ENCODE measurements at regions not wholly inside any gene's neighbourhood (a gene's known extent, or its start where the extent isn't known, plus 50 kb on each side); places are given as distances from the start of the nearest gene placed in this dataset.

GRCh38 chr4:45910511-45910910, 213.3 kb downstream of the GABRG1 start:
- TF ChIP-seq CTCF (IDR thresholded peaks at IDR 0.05), result no peak
- H3K27me3 ChIP-seq, result no peaks in the 10 kb centered on the region
- H3K4me3 ChIP-seq, result no peak overlapping the region
- DNase-seq (ENCODE audit: low spot score), result no peak
- H3K9me3 ChIP-seq, result no peaks in the 10 kb centered on the region
- H3K36me3 ChIP-seq, result no peaks in the 10 kb centered on the region
- H3K4me1 ChIP-seq, result no peaks in the 10 kb centered on the region
- no peak overlapping the region for H3K27ac ChIP-seq

GRCh38 chr4:45897946-45898585, 225.8 kb downstream of the GABRG1 start:
- Histone ChIP-seq H3K27me3 (no peaks in the 10 kb centered on the region), H3K4me1 (no peaks in the 10 kb centered on the region), H3K27ac (no peak overlapping the region), H3K36me3 (no peaks in the 10 kb centered on the region), H3K4me3 (no peak overlapping the region), H3K9me3 (peaks cover 0 to 4% of the 10 kb centered on the region in 2 donors)
- DNase-seq (ENCODE audit: low spot score), result no peak
- no peak for TF ChIP-seq CTCF (IDR thresholded peaks at IDR 0.05)

GRCh38 chr4:45883421-45883820, 240.4 kb downstream of the GABRG1 start:
- DNase-seq (ENCODE audit: low spot score), result no peak
- Histone ChIP-seq H3K36me3 (no peaks in the 10 kb centered on the region), H3K27me3 (no peaks in the 10 kb centered on the region), H3K9me3 (peaks cover 0 to 25% of the 10 kb centered on the region in 2 donors), H3K27ac (no peak overlapping the region), H3K4me3 (no peak overlapping the region), H3K4me1 (no peaks in the 10 kb centered on the region)
- no peak for TF ChIP-seq CTCF (IDR thresholded peaks at IDR 0.05)

GRCh38 chr4:45876235-45876890, 247.5 kb downstream of the GABRG1 start:
- Histone ChIP-seq H3K27me3 (no peaks in the 10 kb centered on the region), H3K4me1 (no peaks in the 10 kb centered on the region), H3K36me3 (no peaks in the 10 kb centered on the region), H3K4me3 (no peak overlapping the region), H3K9me3 (no peaks in the 10 kb centered on the region), H3K27ac (no peak overlapping the region)
- no peak for DNase-seq (ENCODE audit: low spot score)
- TF ChIP-seq CTCF (IDR thresholded peaks at IDR 0.05), result no peak

GRCh38 chr4:45869184-45869583, 254.7 kb downstream of the GABRG1 start:
- no peak overlapping the region for H3K4me3 ChIP-seq
- no peaks in the 10 kb centered on the region for H3K4me1 ChIP-seq
- no peak for DNase-seq (ENCODE audit: low spot score)
- no peaks in the 10 kb centered on the region for H3K27me3 ChIP-seq
- no peak overlapping the region for H3K27ac ChIP-seq
- TF ChIP-seq CTCF (IDR thresholded peaks at IDR 0.05), result no peak
- no peaks in the 10 kb centered on the region for H3K36me3 ChIP-seq
- H3K9me3 ChIP-seq, result no peaks in the 10 kb centered on the region

- no peak for DNase-seq (ENCODE audit: low spot score)
- Histone ChIP-seq H3K36me3 (no peaks in the 10 kb centered on the region), H3K9me3 (no peaks in the 10 kb centered on the region), H3K4me3 (no peak overlapping the region), H3K4me1 (no peaks in the 10 kb centered on the region), H3K27ac (no peak overlapping the region), H3K27me3 (no peaks in the 10 kb centered on the region)
- no peak for TF ChIP-seq CTCF (IDR thresholded peaks at IDR 0.05)
These were observed 258.1 kb downstream of the GABRG1 start for GRCh38 chr4:45865781-45866180.
